ENCODE measurements at regions not wholly inside any gene's neighbourhood (a gene's known extent, or its start where the extent isn't known, plus 50 kb on each side); places are given as distances from the start of the nearest gene placed in this dataset.

DNA sequence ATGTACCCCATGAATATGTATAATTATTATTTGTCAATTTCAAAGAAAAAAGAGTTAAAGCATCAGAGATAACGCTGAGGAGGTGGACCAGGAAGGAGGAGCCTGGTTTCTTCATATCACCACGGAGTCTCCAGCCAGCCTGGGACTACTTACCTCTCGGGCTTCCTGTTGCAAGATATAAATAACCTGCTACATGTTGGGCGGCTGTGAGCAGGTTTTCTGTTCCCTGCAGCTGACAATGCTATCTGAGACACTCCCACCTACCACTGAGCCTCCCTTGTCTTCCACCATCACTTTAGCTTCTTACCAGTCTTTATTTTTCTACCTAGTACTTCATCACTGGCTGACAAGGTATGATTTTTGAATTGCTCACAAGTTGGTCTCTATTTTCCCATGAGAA, 102.7 kb upstream of the CPEB4 start:
- in situ Hi-C loops (cut with MboI; ENCODE audit: low pct_unique_long_range_greater_than_20kb, low sequenced_read_pairs, unreplicated experiment), result no loop called here

DNA sequence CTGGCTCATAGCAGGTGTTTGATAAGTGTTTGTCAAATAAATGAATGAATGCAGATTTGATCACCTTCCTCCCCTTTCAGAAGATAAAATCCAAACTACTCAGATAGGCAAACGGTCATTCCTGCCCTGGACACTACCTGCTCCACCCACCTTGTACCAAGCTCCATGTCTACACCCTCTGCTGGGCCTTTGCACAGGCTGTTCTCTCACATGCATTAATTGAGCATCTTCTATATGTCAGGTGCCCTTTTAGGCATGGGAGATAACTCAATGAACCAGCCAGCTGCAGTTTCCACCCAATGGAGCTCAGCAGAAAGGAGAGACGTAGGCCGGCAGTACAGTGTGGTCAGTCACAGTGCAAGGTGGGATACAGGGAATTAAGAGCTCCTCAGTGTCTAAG, 102.3 kb upstream of the CPEB4 start:
- TF ChIP-seq, protein P1, sequence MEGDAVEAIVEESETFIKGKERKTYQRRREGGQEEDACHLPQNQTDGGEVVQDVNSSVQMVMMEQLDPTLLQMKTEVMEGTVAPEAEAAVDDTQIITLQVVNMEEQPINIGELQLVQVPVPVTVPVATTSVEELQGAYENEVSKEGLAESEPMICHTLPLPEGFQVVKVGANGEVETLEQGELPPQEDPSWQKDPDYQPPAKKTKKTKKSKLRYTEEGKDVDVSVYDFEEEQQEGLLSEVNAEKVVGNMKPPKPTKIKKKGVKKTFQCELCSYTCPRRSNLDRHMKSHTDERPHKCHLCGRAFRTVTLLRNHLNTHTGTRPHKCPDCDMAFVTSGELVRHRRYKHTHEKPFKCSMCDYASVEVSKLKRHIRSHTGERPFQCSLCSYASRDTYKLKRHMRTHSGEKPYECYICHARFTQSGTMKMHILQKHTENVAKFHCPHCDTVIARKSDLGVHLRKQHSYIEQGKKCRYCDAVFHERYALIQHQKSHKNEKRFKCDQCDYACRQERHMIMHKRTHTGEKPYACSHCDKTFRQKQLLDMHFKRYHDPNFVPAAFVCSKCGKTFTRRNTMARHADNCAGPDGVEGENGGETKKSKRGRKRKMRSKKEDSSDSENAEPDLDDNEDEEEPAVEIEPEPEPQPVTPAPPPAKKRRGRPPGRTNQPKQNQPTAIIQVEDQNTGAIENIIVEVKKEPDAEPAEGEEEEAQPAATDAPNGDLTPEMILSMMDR (IDR thresholded peaks at IDR 0.05; ENCODE audit: extremely low read depth, insufficient read depth, missing control alignments), result no peak
- DNase-seq (ENCODE audit: low spot score), result no peak
- in situ Hi-C loops (cut with MboI; ENCODE audit: low pct_unique_long_range_greater_than_20kb, low sequenced_read_pairs, unreplicated experiment), result no loop called here

More for the DNA sequence above, 102.7 kb upstream of the CPEB4 start:
- DNase-seq (ENCODE audit: low spot score), result no peak
- TF ChIP-seq, protein P1 (IDR thresholded peaks at IDR 0.05; ENCODE audit: extremely low read depth, insufficient read depth, missing control alignments), result no peak

DNA sequence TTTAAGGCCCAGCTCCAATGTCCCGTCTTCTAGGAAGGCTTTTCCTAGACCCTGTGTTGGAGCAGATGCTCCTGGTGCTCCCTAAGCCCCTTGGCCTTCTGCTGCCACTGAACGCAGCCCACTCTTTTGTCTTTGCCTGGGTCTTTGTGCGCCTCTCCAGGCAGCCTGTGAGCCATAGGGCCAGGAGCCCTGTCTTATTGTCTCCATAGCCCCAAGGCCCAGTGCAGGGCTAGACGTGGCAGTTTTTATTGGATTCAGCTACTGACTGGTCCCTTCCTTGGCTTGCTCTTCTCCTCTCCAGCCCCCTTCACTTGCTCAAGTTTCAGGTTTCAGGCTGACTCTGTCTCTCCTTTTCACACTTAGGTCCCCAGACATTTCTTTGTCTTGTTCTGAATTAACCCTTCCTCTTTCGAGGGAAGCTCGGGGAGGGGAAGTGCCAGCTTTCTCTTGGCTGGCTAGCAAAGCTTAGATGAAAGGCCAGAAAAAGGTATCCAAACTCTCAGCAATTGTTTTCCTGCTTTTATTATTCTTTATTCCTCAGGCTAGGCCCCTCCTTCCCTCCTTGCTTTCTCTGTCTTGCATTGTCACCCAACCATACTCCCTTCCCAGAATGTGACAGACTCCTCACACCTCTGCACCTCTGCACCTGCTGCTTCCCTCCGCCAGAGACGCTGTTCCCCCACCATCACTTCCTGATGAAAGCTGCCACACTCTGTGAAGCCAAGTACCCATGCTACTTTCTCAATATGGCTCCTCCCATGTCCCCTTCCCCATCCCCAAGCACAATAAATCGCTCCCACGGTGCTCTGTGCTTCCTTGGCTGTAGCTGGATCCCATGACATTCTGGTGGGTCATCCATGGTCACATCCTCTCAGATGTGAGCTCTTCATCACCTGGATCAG, 101.6 kb upstream of the CPEB4 start:
- TF ChIP-seq, protein P1 (IDR thresholded peaks at IDR 0.05; ENCODE audit: extremely low read depth, insufficient read depth, missing control alignments), result peak; percentile 77
- peak; percentile 59 for DNase-seq (ENCODE audit: low spot score)
- in situ Hi-C loops (cut with MboI; ENCODE audit: low pct_unique_long_range_greater_than_20kb, low sequenced_read_pairs, unreplicated experiment), result no loop called here

DNA sequence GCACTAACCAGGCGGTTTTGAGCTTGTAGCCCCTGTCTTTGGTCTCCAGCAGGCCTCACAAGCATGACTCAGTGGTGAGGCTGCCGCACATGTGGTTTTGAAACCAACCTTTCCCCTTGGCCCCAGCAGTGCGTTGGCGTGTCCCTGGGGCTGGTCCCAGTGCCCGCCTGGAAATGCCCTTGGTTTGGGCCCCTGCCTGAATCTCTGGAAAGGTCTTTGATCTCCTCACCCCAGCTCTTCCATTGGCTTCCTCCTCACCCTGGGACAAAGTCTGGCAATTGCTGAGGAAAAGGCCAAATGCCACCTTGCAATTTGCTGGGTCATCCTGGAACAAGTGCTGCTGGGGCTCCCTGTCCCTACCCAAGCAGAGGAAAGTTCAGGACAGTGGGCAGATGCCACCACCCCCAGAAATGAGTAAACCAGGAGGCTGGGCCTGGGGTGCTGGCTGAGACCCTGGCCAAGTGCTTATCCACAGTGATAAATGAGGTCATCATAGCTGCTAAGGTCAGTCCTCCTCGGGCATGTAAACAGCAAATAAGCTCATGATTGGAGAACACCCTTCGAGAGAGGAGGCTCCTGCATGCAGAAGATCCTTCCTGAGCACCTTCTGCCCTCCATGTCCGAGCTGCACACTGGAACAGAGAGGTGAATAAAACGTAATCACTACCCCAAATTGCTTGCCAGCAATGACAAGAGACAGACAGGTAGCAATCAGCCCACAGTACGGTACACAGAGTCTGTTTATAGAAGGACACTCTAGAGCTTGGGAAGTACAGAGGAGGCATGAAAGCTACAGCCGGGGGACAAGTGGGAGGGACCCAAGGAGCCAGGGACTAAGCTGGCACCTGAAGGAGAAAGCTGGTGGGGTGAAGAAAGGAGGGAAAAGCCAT, 98.9 kb upstream of the CPEB4 start:
- in situ Hi-C loops (cut with MboI; ENCODE audit: low pct_unique_long_range_greater_than_20kb, low sequenced_read_pairs, unreplicated experiment), result no loop called here
- peak; percentile 49 for DNase-seq (ENCODE audit: low spot score)
- TF ChIP-seq, protein P1 (IDR thresholded peaks at IDR 0.05; ENCODE audit: extremely low read depth, insufficient read depth, missing control alignments), result no peak

DNA sequence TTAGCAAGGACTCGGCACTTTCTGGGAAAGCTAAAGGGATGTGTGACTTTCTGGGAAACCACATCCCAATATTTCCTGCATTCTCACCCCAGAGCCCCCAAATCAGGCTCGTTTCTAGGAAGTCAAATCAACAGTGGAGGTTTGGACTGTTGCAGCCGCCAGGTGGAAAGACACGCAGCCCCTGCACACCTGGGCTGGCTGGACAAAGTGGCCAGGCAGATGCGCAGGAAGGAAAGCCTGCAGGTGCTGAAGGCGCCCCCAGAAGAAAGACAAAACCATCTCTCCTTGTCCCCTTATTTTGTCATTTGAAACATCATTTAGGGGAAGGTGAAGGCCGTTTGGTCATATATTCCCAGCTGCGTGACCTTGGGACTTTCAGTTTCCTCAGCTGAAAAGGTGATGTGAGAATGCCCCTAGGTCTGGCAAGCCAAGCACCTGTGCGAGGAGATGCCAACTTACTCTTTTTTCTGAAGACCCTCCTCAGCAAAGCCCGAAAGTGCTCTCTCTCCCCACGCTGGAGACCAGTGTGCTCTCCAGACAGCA, 97.9 kb upstream of the CPEB4 start:
- in situ Hi-C loops (cut with MboI; ENCODE audit: low pct_unique_long_range_greater_than_20kb, low sequenced_read_pairs, unreplicated experiment), result no loop called here
- DNase-seq (ENCODE audit: low spot score), result no peak
- TF ChIP-seq, protein P1 (IDR thresholded peaks at IDR 0.05; ENCODE audit: extremely low read depth, insufficient read depth, missing control alignments), result no peak

DNA sequence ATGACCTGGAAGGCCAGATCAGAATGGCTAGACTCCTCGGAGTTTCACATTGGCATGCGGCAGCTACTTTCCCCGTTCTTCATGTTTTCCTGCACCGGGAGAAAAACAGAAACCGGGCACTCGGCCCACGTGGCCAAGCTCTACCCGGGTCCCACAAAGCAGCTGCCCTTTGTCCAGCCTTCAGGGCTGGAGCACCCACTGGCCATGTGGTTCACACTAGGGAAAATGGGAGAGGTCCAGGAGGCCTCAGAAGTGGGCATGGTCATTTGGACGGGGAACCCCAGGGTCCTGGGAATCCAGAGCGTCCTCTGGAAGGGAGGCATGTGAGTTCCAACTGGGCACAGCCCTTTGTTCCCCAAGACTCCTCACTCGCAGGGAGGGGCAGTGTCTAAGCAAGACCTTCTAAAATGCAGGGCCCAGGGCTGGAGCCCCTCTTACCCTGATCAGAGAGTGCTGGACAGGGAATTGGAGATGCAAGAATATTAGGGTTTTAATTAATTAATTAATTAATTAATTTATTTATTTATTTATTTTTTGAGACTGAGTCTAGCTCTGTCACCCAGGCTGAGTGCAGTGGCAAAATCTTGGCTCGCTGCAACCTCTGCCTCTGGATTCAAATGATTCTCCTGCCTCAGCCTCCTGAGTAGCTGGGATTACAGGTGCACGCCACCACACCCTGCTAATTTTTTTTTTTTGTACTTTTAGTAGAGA, 97.2 kb upstream of the CPEB4 start:
- DNase-seq (ENCODE audit: low spot score), result no peak
- in situ Hi-C loops (cut with MboI; ENCODE audit: low pct_unique_long_range_greater_than_20kb, low sequenced_read_pairs, unreplicated experiment), result no loop called here
- TF ChIP-seq, protein P1 (IDR thresholded peaks at IDR 0.05; ENCODE audit: extremely low read depth, insufficient read depth, missing control alignments), result no peak
